Lower lobe of right lung (tissue), 2 donors: ENCODE measurements at regions not wholly inside any gene's neighbourhood (a gene's known extent, or its start where the extent isn't known, plus 50 kb on each side); places are given as distances from the start of the nearest gene placed in this dataset.

Experiments
- ATAC-seq, 2 donors: fragments of 200-7000 bp; cut with Tn5 transposase; one replicate each; pipeline ENCODE4 v1.9.1; 2020 to 2022; ENCODE audit warnings: mild to moderate bottlenecking in 2 of 2, moderate library complexity in 2 of 2
- DNase-seq: peaks from one replicate; pipeline ENCODE4 v3.0.0-alpha.2; 2020
- H3K27ac ChIP-seq: fragments of 200-600 bp; one replicate; pipeline ENCODE4 v1.8.0; 2022
- H3K27me3 ChIP-seq: fragments of 200-600 bp; one replicate; pipeline ENCODE4 v1.8.0; 2022; ENCODE audit warnings: low read depth
- H3K36me3 ChIP-seq: fragments of 200-600 bp; one replicate; pipeline ENCODE4 v1.8.0; 2022; ENCODE audit warnings: mild to moderate bottlenecking
- H3K4me1 ChIP-seq: fragments of 200-600 bp; one replicate; pipeline ENCODE4 v1.8.0; 2022
- H3K4me3 ChIP-seq: fragments of 200-600 bp; one replicate; pipeline ENCODE4 v1.8.0; 2022; ENCODE audit warnings: mild to moderate bottlenecking
- H3K9me3 ChIP-seq: fragments of 200-600 bp; one replicate; pipeline ENCODE4 v1.8.0; 2022
- intact Hi-C: fragments of 100-400 bp; cut with DNase I; formaldehyde crosslinking; loops from one replicate; pipeline ENCODE4 v1.11.0; 2022
- TF ChIP-seq, protein P1 (sequence below): fragments of 200-600 bp; IDR thresholded peaks from one replicate; pipeline ENCODE4 v1.8.0; 2022; ENCODE audit warnings: antibody characterized with exemption, mild to moderate bottlenecking
- donor health status: DM: no; HTN: yes; CAD: no; lungs with severe emphysema.

DNA sequence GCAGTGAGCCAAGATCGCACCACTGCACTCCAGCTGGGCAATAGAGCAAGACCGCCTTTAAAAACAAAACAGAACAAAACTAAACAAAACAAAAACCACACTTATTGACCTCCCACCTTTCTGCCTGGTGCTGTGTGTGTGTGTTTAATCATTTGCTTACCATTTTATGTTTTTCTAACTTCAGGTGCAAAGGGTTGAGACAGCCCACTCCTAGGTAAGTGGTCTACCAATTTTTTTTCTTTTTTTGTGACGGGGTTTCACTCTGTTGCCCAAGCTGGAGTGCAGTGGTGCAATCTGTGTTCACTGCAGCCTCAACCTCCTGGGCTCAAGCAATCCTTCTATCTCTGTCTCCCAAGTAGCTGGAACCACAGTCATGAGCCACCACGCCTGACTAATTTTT lies 65.8 kb downstream of the SALL1 start:
- H3K4me3 ChIP-seq = no peak overlapping the region
- DNase-seq (no peak), ATAC-seq (no peak)
- TF ChIP-seq, protein P1, sequence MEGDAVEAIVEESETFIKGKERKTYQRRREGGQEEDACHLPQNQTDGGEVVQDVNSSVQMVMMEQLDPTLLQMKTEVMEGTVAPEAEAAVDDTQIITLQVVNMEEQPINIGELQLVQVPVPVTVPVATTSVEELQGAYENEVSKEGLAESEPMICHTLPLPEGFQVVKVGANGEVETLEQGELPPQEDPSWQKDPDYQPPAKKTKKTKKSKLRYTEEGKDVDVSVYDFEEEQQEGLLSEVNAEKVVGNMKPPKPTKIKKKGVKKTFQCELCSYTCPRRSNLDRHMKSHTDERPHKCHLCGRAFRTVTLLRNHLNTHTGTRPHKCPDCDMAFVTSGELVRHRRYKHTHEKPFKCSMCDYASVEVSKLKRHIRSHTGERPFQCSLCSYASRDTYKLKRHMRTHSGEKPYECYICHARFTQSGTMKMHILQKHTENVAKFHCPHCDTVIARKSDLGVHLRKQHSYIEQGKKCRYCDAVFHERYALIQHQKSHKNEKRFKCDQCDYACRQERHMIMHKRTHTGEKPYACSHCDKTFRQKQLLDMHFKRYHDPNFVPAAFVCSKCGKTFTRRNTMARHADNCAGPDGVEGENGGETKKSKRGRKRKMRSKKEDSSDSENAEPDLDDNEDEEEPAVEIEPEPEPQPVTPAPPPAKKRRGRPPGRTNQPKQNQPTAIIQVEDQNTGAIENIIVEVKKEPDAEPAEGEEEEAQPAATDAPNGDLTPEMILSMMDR = no peak
- H3K27me3 ChIP-seq = no peaks in the 10 kb centered on the region
- H3K4me1 ChIP-seq = no peaks in the 10 kb centered on the region
- no peaks in the 10 kb centered on the region for H3K36me3 ChIP-seq
- intact Hi-C loops = no loop called here
- no peak overlapping the region for H3K27ac ChIP-seq
- no peaks in the 10 kb centered on the region for H3K9me3 ChIP-seq

DNA sequence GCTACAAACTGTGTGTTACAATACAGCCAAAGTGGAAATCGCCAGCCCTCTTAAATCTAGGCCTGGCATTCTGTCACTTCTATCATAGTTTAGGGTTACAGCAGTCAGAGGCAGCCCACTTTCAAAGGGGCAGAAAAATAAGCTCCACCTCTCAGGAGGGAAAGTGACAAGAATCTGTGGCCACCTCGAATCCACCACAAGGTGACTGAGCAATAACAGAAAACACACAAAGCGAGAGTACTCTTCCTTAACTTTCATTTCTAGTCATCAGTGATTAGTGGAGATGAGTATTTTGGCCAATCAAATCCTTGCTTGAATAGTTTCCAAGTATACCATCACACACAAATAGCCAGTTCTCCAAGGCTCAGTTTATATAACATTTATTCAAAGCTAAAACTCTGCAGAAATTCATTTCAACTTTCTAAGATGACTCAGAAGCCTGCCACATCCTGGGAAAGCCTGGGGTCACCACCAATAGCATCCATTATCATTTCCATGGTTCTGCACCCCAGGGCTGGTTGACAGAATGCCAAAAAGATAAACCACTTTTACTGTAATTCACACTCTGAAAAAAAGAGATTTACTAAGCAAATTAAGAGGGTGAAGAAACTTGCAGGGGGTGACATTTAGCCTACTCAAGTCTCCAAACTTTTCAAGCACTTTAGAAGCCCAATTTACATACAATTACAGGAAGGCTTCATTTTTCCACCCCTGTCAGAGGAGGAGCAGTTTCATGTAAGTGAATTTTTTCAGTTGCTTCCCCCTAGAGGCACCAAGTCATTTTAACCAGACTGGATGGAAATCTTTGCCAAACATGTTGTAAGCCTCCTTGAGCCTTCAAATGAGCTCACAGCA lies 66.8 kb downstream of the SALL1 start:
- TF ChIP-seq, protein P1 = no peak
- Histone ChIP-seq H3K27me3 (no peaks in the 10 kb centered on the region), H3K4me3 (no peak overlapping the region), H3K4me1 (no peaks in the 10 kb centered on the region), H3K9me3 (no peaks in the 10 kb centered on the region), H3K36me3 (no peaks in the 10 kb centered on the region), H3K27ac (no peak overlapping the region)
- DNase-seq (no peak), ATAC-seq (no peak)
- intact Hi-C loops = no loop called here

DNA sequence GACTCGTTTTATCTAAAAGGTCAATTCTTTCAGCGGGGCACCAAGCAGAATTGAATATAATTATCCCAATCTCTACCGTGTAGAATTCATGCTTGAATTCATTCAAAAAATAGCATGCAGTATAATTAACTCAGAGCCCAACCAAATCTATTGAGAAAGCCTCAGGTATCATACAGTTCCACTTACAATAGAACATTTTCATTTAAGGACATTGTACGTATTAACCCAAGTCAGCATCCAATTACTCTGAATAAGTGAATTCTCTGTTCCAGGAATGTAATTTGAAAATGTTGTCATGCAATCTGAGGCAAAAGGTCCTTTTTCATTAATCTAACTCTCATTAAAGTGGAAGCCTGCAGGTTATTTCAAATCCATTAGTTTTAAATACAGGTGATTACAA lies 78.5 kb downstream of the SALL1 start:
- no peaks in the 10 kb centered on the region for H3K9me3 ChIP-seq
- no peaks in the 10 kb centered on the region for H3K27me3 ChIP-seq
- intact Hi-C loops = no loop called here
- ATAC-seq (no peak), DNase-seq (no peak)
- TF ChIP-seq, protein P1 = no peak
- no peaks in the 10 kb centered on the region for H3K36me3 ChIP-seq
- no peaks in the 10 kb centered on the region for H3K4me1 ChIP-seq
- H3K27ac ChIP-seq = no peak overlapping the region
- H3K4me3 ChIP-seq = no peak overlapping the region

DNA sequence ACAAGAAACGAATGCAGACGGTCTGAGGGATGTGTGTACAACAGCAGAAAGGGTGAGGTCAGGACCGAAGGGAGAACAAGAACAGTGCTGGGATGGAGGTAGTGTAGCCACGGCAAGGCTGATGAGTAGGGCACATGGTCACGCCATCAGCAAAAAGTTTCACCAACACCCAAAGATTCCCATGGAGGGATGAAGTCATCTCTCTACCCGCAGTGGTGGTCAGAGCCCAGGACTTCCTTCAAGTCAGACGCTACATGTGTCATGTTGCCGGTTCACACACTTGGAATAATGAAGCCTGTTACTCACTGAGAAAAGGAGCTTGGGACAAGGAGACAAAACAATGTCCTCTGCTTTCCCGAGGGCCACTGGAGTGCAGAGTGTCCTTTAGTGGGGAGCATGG lies 79.7 kb downstream of the SALL1 start:
- TF ChIP-seq, protein P1 = no peak
- intact Hi-C loops = no loop called here
- Histone ChIP-seq H3K4me3 (no peak overlapping the region), H3K36me3 (no peaks in the 10 kb centered on the region), H3K27me3 (no peaks in the 10 kb centered on the region), H3K27ac (no peak overlapping the region), H3K4me1 (no peaks in the 10 kb centered on the region), H3K9me3 (no peaks in the 10 kb centered on the region)
- DNase-seq = no peak
- no peak for ATAC-seq

DNA sequence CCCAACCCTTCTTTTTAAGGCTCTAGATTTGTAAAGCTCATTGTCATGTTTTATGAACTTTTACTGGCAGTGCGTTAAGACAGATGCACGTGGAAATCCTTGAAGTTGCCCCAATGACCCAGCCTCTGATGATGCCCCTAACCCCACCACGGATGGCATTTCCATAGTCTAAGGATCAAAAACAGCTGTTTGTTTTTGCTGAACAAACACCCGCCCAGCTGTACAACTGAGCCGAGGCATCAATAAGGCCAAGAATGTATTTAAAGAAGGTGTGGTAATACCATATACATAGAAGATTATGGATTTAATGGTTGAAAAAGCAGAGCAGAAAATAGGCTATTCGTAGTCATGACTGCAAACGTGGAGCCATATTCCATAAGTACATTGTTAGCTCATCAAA lies 83.7 kb downstream of the SALL1 start:
- Histone ChIP-seq H3K4me1 (no peaks in the 10 kb centered on the region), H3K27me3 (no peaks in the 10 kb centered on the region), H3K36me3 (no peaks in the 10 kb centered on the region), H3K9me3 (no peaks in the 10 kb centered on the region), H3K27ac (no peak overlapping the region), H3K4me3 (no peak overlapping the region)
- TF ChIP-seq, protein P1 = no peak
- DNase-seq (no peak), ATAC-seq (no peak)
- intact Hi-C loops = no loop called here
